H1 (cell line): ENCODE measurements at regions not wholly inside any gene's neighbourhood (a gene's known extent, or its start where the extent isn't known, plus 50 kb on each side); places are given as distances from the start of the nearest gene placed in this dataset.

ENCODE experiments used
- MAFK ChIP-seq: IDR thresholded peaks from 2 replicates; pipeline ENCODE4 v1.6.1; 2012; ENCODE audit warnings: low read depth, mild to moderate bottlenecking, improper control_type of control experiment, low read length

DNA sequence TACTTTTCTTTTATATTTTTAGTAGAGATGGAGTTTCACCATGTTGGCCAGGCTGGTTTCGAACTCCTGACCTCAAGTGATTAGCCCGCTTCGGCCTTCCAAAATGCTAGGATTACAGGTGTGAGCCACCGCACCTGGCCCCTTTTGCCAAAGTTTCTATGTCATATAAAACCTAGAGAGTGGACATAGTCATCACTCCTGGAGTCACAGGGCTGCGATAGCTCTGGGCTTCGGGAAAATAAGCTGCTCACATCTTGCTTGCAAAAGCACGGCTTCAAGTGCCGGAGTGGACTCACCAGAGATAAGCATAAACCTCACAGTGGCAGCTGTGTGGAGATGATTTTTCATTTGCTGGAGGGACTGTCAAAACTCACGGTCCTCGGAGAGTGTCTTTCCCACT, 171.2 kb downstream of the TEX29 start (continued):
- no peak for TF ChIP-seq MAFK
